ENCODE measurements at regions not wholly inside any gene's neighbourhood (a gene's known extent, or its start where the extent isn't known, plus 50 kb on each side); places are given as distances from the start of the nearest gene placed in this dataset. TPM values are rescaled to one million over a fixed set of nuclear protein-coding genes. Genes with fewer than 3 reads are reported as not detected.

- peak; percentile 60 for ATAC-seq (ENCODE audit: low FRiP score)
- no peak for TF ChIP-seq CTCF (IDR thresholded peaks at IDR 0.05)
- no peak for DNase-seq (ENCODE audit: low spot score)
Measured at GRCh38 chr13:99617474-99618255, 116.4 kb downstream of the TM9SF2 start.

- DNase-seq (ENCODE audit: low spot score) (no peak), ATAC-seq (ENCODE audit: low FRiP score) (peak; percentile 17)
- no peak for TF ChIP-seq CTCF (IDR thresholded peaks at IDR 0.05)
Measured at GRCh38 chr13:99614465-99614885, 113.2 kb downstream of the TM9SF2 start.

Small RNA genes in the stretch of these regions (small RNA-seq; reads per million reads assigned to genes)
- gene MIR4306 (not detected), gene RF00402 (not detected)
